Liver (tissue), 8 donors: ENCODE measurements at regions not wholly inside any gene's neighbourhood (a gene's known extent, or its start where the extent isn't known, plus 50 kb on each side); places are given as distances from the start of the nearest gene placed in this dataset.

ENCODE experiments used
- DNase-seq: peaks from one replicate; pipeline ENCODE4 v3.0.0-alpha.2; 2017; ENCODE audit warnings: low spot score
- H3K27ac ChIP-seq, 2 donors: one replicate each; pipeline ENCODE4 v1.7.0; 2013; ENCODE audit warnings: inconsistent platforms in 2 of 2, low read length in 2 of 2, control low read depth in 1 of 2, low read depth in 1 of 2, mild to moderate bottlenecking in 1 of 2
- H3K27me3 ChIP-seq, 4 donors: one replicate each; pipeline versions ENCODE4 v1.6.1 to v1.7.0; 2013; ENCODE audit warnings: low read length in 3 of 4, inconsistent platforms in 1 of 4, mild to moderate bottlenecking in 1 of 4, moderate library complexity in 1 of 4; ENCODE audit not compliant: control insufficient read depth in 4 of 4, insufficient read depth in 4 of 4
- H3K36me3 ChIP-seq, 4 donors: one replicate each; pipeline versions ENCODE4 v1.6.1 to v1.7.0; 2013; ENCODE audit warnings: low read length in 3 of 4, mild to moderate bottlenecking in 3 of 4, low read depth in 1 of 4, moderate library complexity in 1 of 4; ENCODE audit not compliant: control insufficient read depth in 4 of 4, insufficient read depth in 3 of 4
- H3K4me1 ChIP-seq, 4 donors: one replicate each; pipeline versions ENCODE4 v1.6.1 to v1.7.0; 2013; ENCODE audit warnings: low read length in 3 of 4, mild to moderate bottlenecking in 3 of 4, moderate library complexity in 1 of 4; ENCODE audit not compliant: control insufficient read depth in 4 of 4, insufficient read depth in 4 of 4
- H3K4me3 ChIP-seq, 3 donors: one replicate each; pipeline versions ENCODE4 v1.6.1 to v1.7.0; 2013; ENCODE audit warnings: low read length in 3 of 3, control low read depth in 1 of 3, low read depth in 1 of 3, mild to moderate bottlenecking in 1 of 3
- H3K9ac ChIP-seq, 2 donors: one replicate each; pipeline ENCODE4 v1.7.0; 2013; ENCODE audit warnings: low read length in 2 of 2, mild to moderate bottlenecking in 2 of 2, moderate library complexity in 2 of 2, control low read depth in 1 of 2, low read depth in 1 of 2
- H3K9me3 ChIP-seq, 4 donors: one replicate each; pipeline versions ENCODE4 v1.6.1 to v1.7.0; 2013; ENCODE audit warnings: low read length in 3 of 4; ENCODE audit not compliant: control insufficient read depth in 4 of 4
- EGR1 ChIP-seq, 2 donors: IDR thresholded peaks; 2 replicates each; pipeline ENCODE4 v1.6.1; 2016 to 2018; ENCODE audit warnings: antibody characterized with exemption in 2 of 2, low read depth in 2 of 2
- FOXA1 ChIP-seq: IDR thresholded peaks from 2 replicates; pipeline ENCODE4 v1.6.1; 2016; ENCODE audit warnings: antibody characterized with exemption
- FOXA2 ChIP-seq: IDR thresholded peaks from 2 replicates; pipeline ENCODE4 v1.6.1; 2016; ENCODE audit warnings: antibody characterized with exemption
- GABPA ChIP-seq, 2 donors: IDR thresholded peaks in 1 of 2; conservative IDR thresholded peaks in 1 of 2; 2 replicates each; pipeline ENCODE4 v1.6.1; 2016; ENCODE audit warnings: antibody characterized with exemption in 2 of 2, mild to moderate bottlenecking in 1 of 2, moderate library complexity in 1 of 2
- HNF4A ChIP-seq, 2 donors: conservative IDR thresholded peaks; 2 replicates each; pipeline ENCODE4 v1.6.1; 2016; ENCODE audit warnings: antibody characterized with exemption in 2 of 2, mild to moderate bottlenecking in 2 of 2
- HNF4G ChIP-seq: IDR thresholded peaks from 2 replicates; pipeline ENCODE4 v1.6.1; 2016; ENCODE audit warnings: antibody characterized with exemption
- JUND ChIP-seq, 2 donors: IDR thresholded peaks; 2 replicates each; pipeline ENCODE4 v1.6.1; 2016; ENCODE audit warnings: antibody characterized with exemption in 2 of 2
- MAX ChIP-seq: IDR thresholded peaks from 2 replicates; pipeline ENCODE4 v1.6.1; 2016; ENCODE audit warnings: antibody characterized with exemption
- NR2F2 ChIP-seq: IDR thresholded peaks from 2 replicates; pipeline ENCODE4 v1.6.1; 2016; ENCODE audit warnings: antibody characterized with exemption
- RAD21 ChIP-seq, 2 donors: IDR thresholded peaks; 2 replicates each; pipeline ENCODE4 v1.6.1; 2016; ENCODE audit warnings: antibody characterized with exemption in 2 of 2, mild to moderate bottlenecking in 2 of 2
- REST ChIP-seq: IDR thresholded peaks from 2 replicates; pipeline ENCODE4 v1.6.1; 2016; ENCODE audit warnings: antibody characterized with exemption, mild to moderate bottlenecking
- RXRA ChIP-seq, 2 donors: IDR thresholded peaks; 2 replicates each; pipeline ENCODE4 v1.6.1; 2017 to 2018; ENCODE audit warnings: antibody characterized with exemption in 2 of 2, mild to moderate bottlenecking in 1 of 2
- SP1 ChIP-seq: IDR thresholded peaks from 2 replicates; pipeline ENCODE4 v1.6.1; 2018; ENCODE audit warnings: antibody characterized with exemption, mild to moderate bottlenecking
- TAF1 ChIP-seq: conservative IDR thresholded peaks from 2 replicates; pipeline ENCODE4 v1.6.1; 2016; ENCODE audit warnings: antibody characterized with exemption, mild to moderate bottlenecking
- YY1 ChIP-seq: IDR thresholded peaks from 2 replicates; pipeline ENCODE4 v1.6.1; 2016; ENCODE audit warnings: antibody characterized with exemption, mild to moderate bottlenecking
- WGBS: extraction: QIAGEN DNeasy Blood & Tissue Kit; methylation state at CpG from one replicate; pipeline ENCODE4 v1.1.7; 2013; 5-methylcytosine and 5-hydroxymethylcytosine counted together
- TF ChIP-seq, protein P1 (sequence below): IDR thresholded peaks from 2 replicates; pipeline ENCODE4 v1.6.1; 2016; ENCODE audit warnings: antibody characterized with exemption
- TF ChIP-seq, protein P2 (sequence below): fragments of 150-350 bp; IDR thresholded peaks from 2 replicates; pipeline ENCODE4 v1.5.1; 2017; ENCODE audit warnings: improper control_type of control experiment, low read depth, low read length; ENCODE audit not compliant: missing input control
- donor health status: healthy.
- donor health status: healthy.
- donor health status: healthy.
- donor health status: healthy.
- donor health status: healthy.

DNA sequence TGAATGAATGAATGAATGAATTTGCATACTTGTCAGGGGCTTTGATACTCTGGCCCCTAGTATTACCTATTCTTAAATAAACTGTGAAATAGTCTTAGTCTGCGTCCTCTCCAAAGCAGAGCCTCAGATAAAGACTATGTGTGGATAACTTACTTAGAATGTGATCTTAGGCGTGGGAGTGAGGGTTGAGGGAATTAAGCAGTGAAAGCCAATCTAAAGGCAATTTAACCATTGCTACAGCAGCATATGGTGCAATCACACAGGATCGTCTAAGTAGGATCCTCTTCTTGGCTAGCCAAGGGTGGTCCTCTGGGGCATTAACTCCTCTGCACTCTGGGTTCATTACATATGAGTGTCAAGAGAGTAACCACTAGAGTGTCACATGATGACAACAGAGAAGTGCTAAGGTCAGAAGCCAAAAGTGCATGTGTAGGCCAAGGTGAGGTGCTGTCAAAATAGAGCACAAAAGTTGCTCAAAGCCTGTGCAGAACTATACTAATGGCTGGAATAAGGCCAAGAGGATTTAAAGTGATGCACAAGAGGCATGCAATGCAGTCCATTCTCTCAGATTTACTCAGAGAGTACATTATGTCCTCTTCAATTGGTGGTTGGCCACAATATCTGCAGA is 274.4 kb upstream of the SEMA6A start:
- peaks cover 0 to 2% (median 0%) of the 10 kb centered on the region in 4 donors for H3K27me3 ChIP-seq
- H3K4me3 ChIP-seq, result no peak overlapping the region
- 61% methylated on average over 3 of the region's 3 CpGs for WGBS
- DNase-seq, result no peak
- no peaks in the 10 kb centered on the region for H3K9me3 ChIP-seq
- no peaks in the 10 kb centered on the region for H3K4me1 ChIP-seq
- TF ChIP-seq GABPA (IDR thresholded peaks at IDR 0.05 in 1 of 2, conservative IDR thresholded peaks at IDR 0.05 in 1 of 2), result no peak
- TF ChIP-seq HNF4G, result no peak
- no peak for TF ChIP-seq TAF1
- TF ChIP-seq YY1, result no peak
- no peak for TF ChIP-seq FOXA2
- TF ChIP-seq JUND (IDR thresholded peaks at IDR 0.05), result no peak
- TF ChIP-seq HNF4A (conservative IDR thresholded peaks at IDR 0.05), result no peak
- TF ChIP-seq, protein P1, sequence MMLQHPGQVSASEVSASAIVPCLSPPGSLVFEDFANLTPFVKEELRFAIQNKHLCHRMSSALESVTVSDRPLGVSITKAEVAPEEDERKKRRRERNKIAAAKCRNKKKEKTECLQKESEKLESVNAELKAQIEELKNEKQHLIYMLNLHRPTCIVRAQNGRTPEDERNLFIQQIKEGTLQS, result no peak
- TF ChIP-seq SP1, result no peak
- no peak for TF ChIP-seq REST
- no peak for TF ChIP-seq FOXA1
- TF ChIP-seq MAX, result no peak
- no peak for TF ChIP-seq EGR1 (IDR thresholded peaks at IDR 0.05; ENCODE audit: low read depth in 2 of 2)
- TF ChIP-seq RXRA (IDR thresholded peaks at IDR 0.05), result no peak
- no peak overlapping the region for H3K9ac ChIP-seq
- H3K27ac ChIP-seq, result no peak overlapping the region
- no peaks in the 10 kb centered on the region for H3K36me3 ChIP-seq

GRCh38 chr5:116847960-116848359 is 273.3 kb upstream of the SEMA6A start:
- Histone ChIP-seq H3K9me3 (no peaks in the 10 kb centered on the region), H3K36me3 (no peaks in the 10 kb centered on the region), H3K4me3 (no peak overlapping the region), H3K4me1 (no peaks in the 10 kb centered on the region), H3K27ac (no peak overlapping the region), H3K9ac (no peak overlapping the region), H3K27me3 (peaks cover 0 to 2% (median 0%) of the 10 kb centered on the region in 4 donors)
- WGBS, result 89% methylated on average over 8 of the region's 8 CpGs
- TF ChIP-seq TAF1 (no peak), REST (no peak), FOXA2 (no peak), HNF4G (no peak), NR2F2 (no peak), YY1 (no peak), RAD21 (IDR thresholded peaks at IDR 0.05) (no peak), MAX (no peak), HNF4A (conservative IDR thresholded peaks at IDR 0.05) (no peak), FOXA1 (no peak)
- TF ChIP-seq, protein P2, sequence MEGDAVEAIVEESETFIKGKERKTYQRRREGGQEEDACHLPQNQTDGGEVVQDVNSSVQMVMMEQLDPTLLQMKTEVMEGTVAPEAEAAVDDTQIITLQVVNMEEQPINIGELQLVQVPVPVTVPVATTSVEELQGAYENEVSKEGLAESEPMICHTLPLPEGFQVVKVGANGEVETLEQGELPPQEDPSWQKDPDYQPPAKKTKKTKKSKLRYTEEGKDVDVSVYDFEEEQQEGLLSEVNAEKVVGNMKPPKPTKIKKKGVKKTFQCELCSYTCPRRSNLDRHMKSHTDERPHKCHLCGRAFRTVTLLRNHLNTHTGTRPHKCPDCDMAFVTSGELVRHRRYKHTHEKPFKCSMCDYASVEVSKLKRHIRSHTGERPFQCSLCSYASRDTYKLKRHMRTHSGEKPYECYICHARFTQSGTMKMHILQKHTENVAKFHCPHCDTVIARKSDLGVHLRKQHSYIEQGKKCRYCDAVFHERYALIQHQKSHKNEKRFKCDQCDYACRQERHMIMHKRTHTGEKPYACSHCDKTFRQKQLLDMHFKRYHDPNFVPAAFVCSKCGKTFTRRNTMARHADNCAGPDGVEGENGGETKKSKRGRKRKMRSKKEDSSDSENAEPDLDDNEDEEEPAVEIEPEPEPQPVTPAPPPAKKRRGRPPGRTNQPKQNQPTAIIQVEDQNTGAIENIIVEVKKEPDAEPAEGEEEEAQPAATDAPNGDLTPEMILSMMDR, result no peak
- TF ChIP-seq, protein P1, result no peak
- no peak for DNase-seq
